ENCODE measurements at regions not wholly inside any gene's neighbourhood (a gene's known extent, or its start where the extent isn't known, plus 50 kb on each side); places are given as distances from the start of the nearest gene placed in this dataset.
"Not testable (repeated sequence)": the region's sequence is repeated elsewhere in the genome, so short reads cannot be mapped to it uniquely, and the experiment has no call there.

DNA sequence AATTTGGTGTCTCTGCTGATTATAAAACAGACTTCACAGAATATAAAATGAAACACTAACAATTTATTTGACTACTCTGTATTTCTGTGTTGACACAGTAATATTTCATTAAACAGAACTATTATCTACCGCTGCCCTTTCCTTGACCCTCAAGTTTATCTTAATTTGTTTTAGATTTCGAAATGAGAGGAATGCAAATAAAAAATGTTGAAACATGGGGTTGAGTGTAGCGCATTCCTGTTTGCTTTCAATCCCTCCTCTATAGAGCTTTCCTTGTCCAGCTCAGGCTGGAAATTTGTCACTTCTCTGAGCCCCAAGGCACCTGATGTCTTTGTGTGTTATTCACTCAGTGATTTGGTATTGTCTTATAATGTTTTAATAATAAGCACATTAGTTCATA is 550.2 kb downstream of the ZBBX start:
- WGBS, 2 experiments (ENCODE audit: insufficient coverage in 2 of 2): no CpG with 5 or more reads among the region's 3 CpGs
- H3K36me3 ChIP-seq (ENCODE audit: control insufficient read depth, insufficient read depth, low read length): no peaks in the 10 kb centered on the region
- no peak overlapping the region for H3K27ac ChIP-seq (ENCODE audit: low read depth, low read length, severe bottlenecking)
- no peak overlapping the region for H3K4me3 ChIP-seq (ENCODE audit: extremely low read depth, insufficient read depth, low read length, poor library complexity, severe bottlenecking)
- H3K4me1 ChIP-seq (ENCODE audit: control insufficient read depth, insufficient read depth, low read length, poor library complexity, severe bottlenecking): no peaks in the 10 kb centered on the region
- no peaks in the 10 kb centered on the region for H3K9me3 ChIP-seq (ENCODE audit: control insufficient read depth, low read length)

DNA sequence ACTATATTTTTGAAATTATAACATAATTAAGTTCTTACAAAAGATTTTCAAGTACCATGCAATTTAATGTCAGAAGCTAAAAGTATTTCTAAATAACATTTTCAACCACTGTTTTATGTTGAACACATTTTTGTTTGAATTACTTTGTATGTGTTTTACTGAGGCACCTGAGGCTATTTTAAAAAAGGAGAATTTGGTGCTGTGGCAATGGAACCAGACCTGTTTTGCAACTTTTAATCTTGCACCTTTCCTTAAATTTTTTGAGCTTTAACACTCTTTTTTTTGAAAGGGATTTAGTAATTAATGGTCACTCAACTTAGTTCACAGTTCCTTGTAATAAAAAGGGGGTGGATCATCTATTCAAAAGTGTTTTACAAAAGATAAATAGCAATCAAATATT is 561.6 kb downstream of the ZBBX start:
- no peak overlapping the region for H3K4me3 ChIP-seq (ENCODE audit: extremely low read depth, insufficient read depth, low read length, poor library complexity, severe bottlenecking)
- no peaks in the 10 kb centered on the region for H3K4me1 ChIP-seq (ENCODE audit: control insufficient read depth, insufficient read depth, low read length, poor library complexity, severe bottlenecking)
- H3K9me3 ChIP-seq (ENCODE audit: control insufficient read depth, low read length): no peaks in the 10 kb centered on the region
- H3K36me3 ChIP-seq (ENCODE audit: control insufficient read depth, insufficient read depth, low read length): no peaks in the 10 kb centered on the region
- H3K27ac ChIP-seq (ENCODE audit: low read depth, low read length, severe bottlenecking): no peak overlapping the region

DNA sequence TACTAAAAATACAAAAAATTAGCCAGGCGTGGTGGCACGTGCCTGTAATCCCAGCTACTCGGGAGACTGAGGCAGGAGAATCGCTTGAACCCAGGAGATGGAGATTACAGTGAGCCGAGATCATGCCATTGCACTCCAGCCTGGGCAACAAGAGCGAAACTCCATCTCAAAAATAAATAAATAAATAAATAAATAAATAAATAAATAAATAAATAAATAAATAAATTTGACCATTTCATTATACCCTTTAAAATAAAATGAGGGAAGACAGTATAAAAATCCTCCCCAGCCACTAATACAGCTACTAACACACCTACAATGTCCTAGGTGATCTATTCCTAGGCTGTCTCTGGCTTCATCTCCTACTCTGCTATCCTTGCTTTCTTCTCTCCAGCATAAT is 562.8 kb downstream of the ZBBX start:
- H3K36me3 ChIP-seq (ENCODE audit: control insufficient read depth, insufficient read depth, low read length): not testable (repeated sequence)

DNA sequence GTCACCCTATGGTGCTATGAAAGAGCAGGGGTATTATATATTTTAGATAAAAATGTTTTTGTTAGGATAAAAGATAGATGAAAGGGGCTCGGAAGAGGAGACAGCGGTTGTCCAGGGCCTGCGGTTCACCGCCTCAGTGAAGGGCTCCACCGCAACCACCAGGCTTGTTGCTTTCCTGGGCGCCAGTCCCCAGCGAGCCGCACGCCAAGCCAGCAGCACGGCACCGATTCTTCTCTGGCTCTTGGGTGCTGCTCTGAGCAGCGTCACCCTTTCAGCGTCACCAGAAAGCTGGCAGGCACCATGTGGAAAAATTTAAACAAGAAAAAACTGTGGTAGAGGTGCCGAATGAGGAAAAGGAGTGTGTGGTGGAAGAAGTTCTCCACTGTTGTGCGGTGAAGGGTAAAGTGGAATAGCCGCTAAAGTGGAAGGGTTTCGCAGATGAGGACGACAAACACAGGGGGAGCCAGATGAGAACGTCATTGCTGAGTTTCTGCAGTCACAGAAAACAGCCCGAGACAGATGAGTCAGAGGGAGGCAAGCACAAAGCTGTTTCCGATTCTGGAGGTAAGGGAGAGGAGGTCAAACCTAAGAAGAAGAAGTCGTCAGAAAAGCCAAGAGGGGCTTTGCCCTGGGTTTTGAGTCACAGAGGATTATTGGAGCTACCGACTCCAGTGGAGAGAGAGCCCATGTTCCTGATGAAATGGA is 569.2 kb downstream of the ZBBX start:
- Histone ChIP-seq H3K36me3 (ENCODE audit: control insufficient read depth, insufficient read depth, low read length) (no peaks in the 10 kb centered on the region), H3K4me1 (ENCODE audit: control insufficient read depth, insufficient read depth, low read length, poor library complexity, severe bottlenecking) (no peaks in the 10 kb centered on the region), H3K27ac (ENCODE audit: low read depth, low read length, severe bottlenecking) (no peak overlapping the region), H3K9me3 (ENCODE audit: control insufficient read depth, low read length) (no peaks in the 10 kb centered on the region), H3K4me3 (ENCODE audit: extremely low read depth, insufficient read depth, low read length, poor library complexity, severe bottlenecking) (no peak overlapping the region)
- 93 to 95% methylated on average over 16 to 17 of the region's 23 CpGs for WGBS, 2 experiments (ENCODE audit: insufficient coverage in 2 of 2)

More for the DNA sequence above, 562.8 kb downstream of the ZBBX start:
- H3K9me3 ChIP-seq (ENCODE audit: control insufficient read depth, low read length); H3K27ac ChIP-seq (ENCODE audit: low read depth, low read length, severe bottlenecking); H3K4me3 ChIP-seq (ENCODE audit: extremely low read depth, insufficient read depth, low read length, poor library complexity, severe bottlenecking); H3K4me1 ChIP-seq (ENCODE audit: control insufficient read depth, insufficient read depth, low read length, poor library complexity, severe bottlenecking): not testable (repeated sequence)
- WGBS, 2 experiments (ENCODE audit: insufficient coverage in 2 of 2): no CpG with 5 or more reads among the region's 6 CpGs

DNA sequence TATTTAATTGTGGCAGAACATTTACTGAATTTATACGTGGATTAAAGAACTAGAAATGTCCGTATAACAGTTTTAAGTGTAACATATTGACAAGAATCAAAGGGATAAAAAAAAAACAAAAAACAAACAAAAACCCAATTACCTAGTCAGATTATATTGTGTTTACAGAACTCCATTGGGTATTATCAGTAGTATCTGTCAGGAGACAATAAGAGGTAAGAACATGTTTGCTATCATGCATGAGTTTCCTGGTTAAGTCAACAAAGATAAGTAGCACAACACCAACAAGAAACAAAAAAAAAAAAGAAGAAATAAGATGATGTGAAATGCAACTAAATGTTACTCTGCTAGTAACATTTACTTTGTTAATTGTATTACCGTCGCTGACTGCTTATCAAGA is 570.6 kb downstream of the ZBBX start:
- H3K36me3 ChIP-seq (ENCODE audit: control insufficient read depth, insufficient read depth, low read length): no peaks in the 10 kb centered on the region
- 100% methylated on average over 2 of the region's 4 CpGs; no CpG with 5 or more reads in 1 of the 2 experiments for WGBS, 2 experiments (ENCODE audit: insufficient coverage in 2 of 2)
- no peak overlapping the region for H3K4me3 ChIP-seq (ENCODE audit: extremely low read depth, insufficient read depth, low read length, poor library complexity, severe bottlenecking)
- no peaks in the 10 kb centered on the region for H3K9me3 ChIP-seq (ENCODE audit: control insufficient read depth, low read length)
- no peaks in the 10 kb centered on the region for H3K4me1 ChIP-seq (ENCODE audit: control insufficient read depth, insufficient read depth, low read length, poor library complexity, severe bottlenecking)
- H3K27ac ChIP-seq (ENCODE audit: low read depth, low read length, severe bottlenecking): no peak overlapping the region

DNA sequence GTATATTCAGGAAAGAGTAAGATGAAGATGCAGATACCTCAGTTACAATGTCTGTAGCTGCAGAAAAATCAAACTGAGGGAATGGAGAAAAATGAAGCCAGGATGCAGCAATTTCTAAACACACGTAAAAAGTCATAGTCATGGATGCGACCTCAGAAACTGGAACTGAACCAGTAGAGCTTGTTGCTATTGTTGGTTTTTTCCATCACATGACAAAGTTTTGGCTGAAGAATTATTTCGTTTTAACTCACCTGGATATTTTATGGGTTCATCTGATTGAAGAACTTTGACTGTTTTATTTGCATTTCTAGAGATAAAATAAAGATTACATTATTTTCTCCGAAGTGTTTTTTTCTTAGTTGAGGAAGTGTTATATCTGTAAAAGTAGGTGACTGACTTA is 591.2 kb downstream of the ZBBX start:
- H3K27ac ChIP-seq (ENCODE audit: low read depth, low read length, severe bottlenecking): no peak overlapping the region
- H3K4me3 ChIP-seq (ENCODE audit: extremely low read depth, insufficient read depth, low read length, poor library complexity, severe bottlenecking): no peak overlapping the region
- H3K4me1 ChIP-seq (ENCODE audit: control insufficient read depth, insufficient read depth, low read length, poor library complexity, severe bottlenecking): no peaks in the 10 kb centered on the region
- H3K9me3 ChIP-seq (ENCODE audit: control insufficient read depth, low read length): no peaks in the 10 kb centered on the region
- no peaks in the 10 kb centered on the region for H3K36me3 ChIP-seq (ENCODE audit: control insufficient read depth, insufficient read depth, low read length)
- 93 to 100% methylated on average over 2 to 3 of the region's 4 CpGs for WGBS, 2 experiments (ENCODE audit: insufficient coverage in 2 of 2)

DNA sequence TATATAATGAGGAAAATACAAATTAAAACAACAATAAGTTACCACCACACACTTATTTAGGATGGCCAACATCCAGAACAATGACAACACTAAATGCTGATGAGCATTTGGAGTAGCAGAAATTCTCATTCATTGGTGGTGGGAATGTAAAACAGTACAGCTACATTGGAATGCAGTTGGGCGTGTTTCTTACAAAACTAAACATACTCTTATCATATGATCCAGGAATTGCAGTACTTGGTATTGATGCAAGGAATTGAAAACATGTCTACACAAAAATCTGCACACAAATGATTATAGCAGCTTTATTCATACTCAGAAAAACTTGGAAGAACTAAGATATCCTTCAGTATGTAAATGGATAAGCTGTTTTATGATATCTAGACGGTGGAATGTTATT is 594.2 kb downstream of the ZBBX start:
- WGBS, 2 experiments (ENCODE audit: insufficient coverage in 2 of 2): no CpG with 5 or more reads among the region's 2 CpGs

DNA sequence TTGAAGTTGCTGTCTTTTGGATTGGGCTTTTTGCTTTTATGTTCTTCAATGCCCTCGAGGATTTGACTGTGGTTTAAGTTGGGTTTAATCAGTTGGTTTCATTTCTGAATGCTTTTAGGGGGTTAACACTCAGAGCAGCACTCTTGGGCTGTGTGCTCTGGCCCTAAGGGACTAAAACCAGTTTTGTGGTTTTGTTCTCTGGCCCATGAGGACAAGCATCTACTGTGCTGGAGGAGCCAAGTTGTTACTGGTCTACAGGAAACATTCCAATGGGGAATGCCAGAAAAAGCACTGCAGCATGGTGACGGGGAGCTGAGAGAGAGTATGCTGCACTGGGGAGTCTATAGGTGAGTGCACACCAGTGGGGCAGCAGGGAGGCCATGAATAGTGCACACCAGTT is 596.9 kb downstream of the ZBBX start:
- H3K36me3 ChIP-seq (ENCODE audit: control insufficient read depth, insufficient read depth, low read length): no peaks in the 10 kb centered on the region
- H3K27ac ChIP-seq (ENCODE audit: low read depth, low read length, severe bottlenecking): no peak overlapping the region
- WGBS, 2 experiments (ENCODE audit: insufficient coverage in 2 of 2): 83% methylated on average over 1 of the region's 2 CpGs; no CpG with 5 or more reads in 1 of the 2 experiments
- no peaks in the 10 kb centered on the region for H3K9me3 ChIP-seq (ENCODE audit: control insufficient read depth, low read length)
- no peaks in the 10 kb centered on the region for H3K4me1 ChIP-seq (ENCODE audit: control insufficient read depth, insufficient read depth, low read length, poor library complexity, severe bottlenecking)
- H3K4me3 ChIP-seq (ENCODE audit: extremely low read depth, insufficient read depth, low read length, poor library complexity, severe bottlenecking): no peak overlapping the region

More for the DNA sequence above, 594.2 kb downstream of the ZBBX start:
- Histone ChIP-seq H3K4me1 (ENCODE audit: control insufficient read depth, insufficient read depth, low read length, poor library complexity, severe bottlenecking) (no peaks in the 10 kb centered on the region), H3K9me3 (ENCODE audit: control insufficient read depth, low read length) (no peaks in the 10 kb centered on the region), H3K36me3 (ENCODE audit: control insufficient read depth, insufficient read depth, low read length) (no peaks in the 10 kb centered on the region), H3K4me3 (ENCODE audit: extremely low read depth, insufficient read depth, low read length, poor library complexity, severe bottlenecking) (no peak overlapping the region), H3K27ac (ENCODE audit: low read depth, low read length, severe bottlenecking) (no peak overlapping the region)

DNA sequence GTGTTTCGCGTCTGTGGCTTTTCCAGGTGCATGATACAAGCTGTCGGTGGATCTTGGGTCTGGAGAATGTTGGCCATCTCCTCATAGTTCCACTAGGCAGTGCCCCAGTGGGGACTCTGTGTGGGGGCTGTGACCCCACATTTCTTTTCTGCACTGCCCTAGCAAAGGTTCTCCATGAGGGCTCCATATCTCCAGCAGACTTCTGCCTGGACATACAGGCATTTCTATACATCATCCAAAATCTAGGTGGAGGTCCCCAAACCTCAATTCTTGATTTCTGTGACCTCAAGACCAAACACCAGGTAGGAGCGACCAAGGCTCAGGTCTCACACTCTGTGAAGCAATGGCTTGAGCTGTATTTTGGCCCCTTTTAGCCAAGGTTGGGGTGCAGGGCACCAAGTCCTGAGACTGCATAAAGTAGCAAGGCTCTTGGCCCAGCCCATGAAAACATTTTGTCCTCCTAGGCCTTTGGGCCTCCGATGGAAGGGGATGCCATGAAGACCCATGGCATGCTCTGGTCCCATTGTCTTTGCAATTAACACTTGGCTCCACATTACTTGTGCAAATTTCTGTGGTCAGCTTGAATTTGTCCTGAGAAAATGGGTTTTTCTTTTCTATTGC is 615.3 kb downstream of the ZBBX start:
- Histone ChIP-seq H3K27ac (ENCODE audit: low read depth, low read length, severe bottlenecking) (no peak overlapping the region), H3K4me1 (ENCODE audit: control insufficient read depth, insufficient read depth, low read length, poor library complexity, severe bottlenecking) (no peaks in the 10 kb centered on the region), H3K9me3 (ENCODE audit: control insufficient read depth, low read length) (peaks cover 8% of the 10 kb centered on the region), H3K36me3 (ENCODE audit: control insufficient read depth, insufficient read depth, low read length) (no peaks in the 10 kb centered on the region), H3K4me3 (ENCODE audit: extremely low read depth, insufficient read depth, low read length, poor library complexity, severe bottlenecking) (no peak overlapping the region)
- 79 to 90% methylated on average over 1 to 2 of the region's 5 CpGs for WGBS, 2 experiments (ENCODE audit: insufficient coverage in 2 of 2)

DNA sequence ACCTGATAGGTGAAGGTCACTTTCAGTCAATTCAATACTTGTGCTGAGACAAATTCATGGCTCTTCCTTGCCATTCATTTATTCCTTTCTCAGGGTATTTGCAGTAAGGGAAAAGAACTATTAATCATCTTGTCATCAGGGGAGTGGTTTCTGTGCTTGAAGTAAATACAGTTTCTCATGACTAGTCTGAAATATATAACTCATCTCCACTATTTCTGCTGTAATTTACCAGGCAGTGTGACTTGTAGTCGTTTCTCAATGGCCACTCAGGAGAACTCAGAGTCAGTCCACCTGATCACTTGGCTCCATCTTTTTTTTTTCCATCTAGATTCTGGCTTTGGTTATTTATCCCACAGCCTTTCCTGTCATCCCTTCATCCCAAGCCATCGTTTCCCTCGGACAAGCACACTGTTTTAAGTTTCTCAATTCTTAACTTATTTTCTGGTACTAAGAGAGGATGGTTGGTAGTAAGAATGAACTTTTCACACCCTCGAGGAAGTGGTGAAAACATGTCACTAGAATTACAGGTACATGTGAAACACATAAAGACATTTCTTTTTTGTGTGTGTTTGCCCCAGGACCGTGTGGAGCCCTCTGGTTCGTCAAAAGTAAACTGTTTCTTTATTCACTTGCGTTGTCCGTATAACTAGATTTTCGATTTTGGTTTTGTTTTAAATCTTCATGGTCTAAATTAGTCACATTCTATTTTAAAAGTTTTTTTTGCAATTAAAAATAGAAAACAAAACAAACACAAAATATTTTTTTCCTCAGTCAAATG is 620.2 kb downstream of the ZBBX start:
- Histone ChIP-seq H3K4me1 (ENCODE audit: control insufficient read depth, insufficient read depth, low read length, poor library complexity, severe bottlenecking) (no peaks in the 10 kb centered on the region), H3K9me3 (ENCODE audit: control insufficient read depth, low read length) (peaks cover 4% of the 10 kb centered on the region), H3K4me3 (ENCODE audit: extremely low read depth, insufficient read depth, low read length, poor library complexity, severe bottlenecking) (no peak overlapping the region), H3K36me3 (ENCODE audit: control insufficient read depth, insufficient read depth, low read length) (no peaks in the 10 kb centered on the region), H3K27ac (ENCODE audit: low read depth, low read length, severe bottlenecking) (no peak overlapping the region)
- 72 to 93% methylated on average over 2 to 3 of the region's 9 CpGs for WGBS, 2 experiments (ENCODE audit: insufficient coverage in 2 of 2)

DNA sequence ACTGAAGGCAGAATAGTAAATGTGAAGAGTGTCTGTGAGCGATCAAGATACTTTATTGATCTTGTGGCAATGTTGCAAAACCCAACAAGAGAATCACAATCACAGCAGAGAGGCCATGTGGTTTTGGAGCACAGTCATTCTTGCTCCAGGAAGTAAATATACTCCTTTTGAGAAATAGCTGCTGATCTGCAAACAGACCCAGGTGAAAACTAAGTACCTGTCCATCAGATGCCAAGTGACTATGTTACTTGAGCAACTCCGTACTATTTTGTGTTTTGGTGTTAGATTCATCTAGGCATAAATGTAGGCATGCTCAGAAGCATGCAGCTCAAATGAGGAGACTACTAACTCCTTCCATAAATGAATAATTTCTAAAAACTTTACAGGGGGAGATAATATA is 627.9 kb downstream of the ZBBX start:
- H3K36me3 ChIP-seq (ENCODE audit: control insufficient read depth, insufficient read depth, low read length): no peaks in the 10 kb centered on the region
- H3K4me1 ChIP-seq (ENCODE audit: control insufficient read depth, insufficient read depth, low read length, poor library complexity, severe bottlenecking): no peaks in the 10 kb centered on the region
- H3K9me3 ChIP-seq (ENCODE audit: control insufficient read depth, low read length): no peaks in the 10 kb centered on the region
- H3K27ac ChIP-seq (ENCODE audit: low read depth, low read length, severe bottlenecking): no peak overlapping the region
- 100% methylated on average over 1 of the region's 2 CpGs; no CpG with 5 or more reads in 1 of the 2 experiments for WGBS, 2 experiments (ENCODE audit: insufficient coverage in 2 of 2)
- H3K4me3 ChIP-seq (ENCODE audit: extremely low read depth, insufficient read depth, low read length, poor library complexity, severe bottlenecking): no peak overlapping the region

All from mesodermal cell (in vitro differentiated cells).